ENCODE measurements at regions not wholly inside any gene's neighbourhood (a gene's known extent, or its start where the extent isn't known, plus 50 kb on each side); places are given as distances from the start of the nearest gene placed in this dataset.
"Not testable (repeated sequence)": the region's sequence is repeated elsewhere in the genome, so short reads cannot be mapped to it uniquely, and the experiment has no call there.

DNA sequence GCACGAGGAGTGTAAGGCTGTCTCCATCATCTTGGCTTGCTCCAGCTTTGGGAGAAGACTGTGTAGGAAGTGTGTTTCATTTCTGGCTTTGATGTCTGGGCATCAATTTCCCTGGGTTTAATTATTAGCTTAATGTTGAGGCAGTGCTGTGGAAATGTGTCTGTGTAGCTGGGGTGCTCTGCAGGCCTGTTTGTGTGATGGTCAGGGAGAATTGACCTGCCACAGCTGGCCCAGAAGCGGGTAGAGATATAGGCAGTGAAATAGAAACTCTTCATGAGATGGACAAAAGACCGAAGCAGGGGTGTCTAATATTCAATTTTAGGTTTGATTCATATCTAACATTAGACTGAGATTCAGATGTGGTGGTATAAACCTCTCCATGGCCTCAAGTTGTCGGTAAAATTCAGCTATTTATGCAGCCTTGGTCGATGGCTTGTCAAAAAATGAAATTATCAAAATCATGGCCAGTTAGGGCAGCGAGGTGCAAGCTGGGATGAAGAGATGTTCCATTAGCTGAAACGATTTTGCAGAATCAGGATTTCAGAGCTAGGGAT, 95.3 kb upstream of the SNX9 start:
- DNase-seq = no peak

DNA sequence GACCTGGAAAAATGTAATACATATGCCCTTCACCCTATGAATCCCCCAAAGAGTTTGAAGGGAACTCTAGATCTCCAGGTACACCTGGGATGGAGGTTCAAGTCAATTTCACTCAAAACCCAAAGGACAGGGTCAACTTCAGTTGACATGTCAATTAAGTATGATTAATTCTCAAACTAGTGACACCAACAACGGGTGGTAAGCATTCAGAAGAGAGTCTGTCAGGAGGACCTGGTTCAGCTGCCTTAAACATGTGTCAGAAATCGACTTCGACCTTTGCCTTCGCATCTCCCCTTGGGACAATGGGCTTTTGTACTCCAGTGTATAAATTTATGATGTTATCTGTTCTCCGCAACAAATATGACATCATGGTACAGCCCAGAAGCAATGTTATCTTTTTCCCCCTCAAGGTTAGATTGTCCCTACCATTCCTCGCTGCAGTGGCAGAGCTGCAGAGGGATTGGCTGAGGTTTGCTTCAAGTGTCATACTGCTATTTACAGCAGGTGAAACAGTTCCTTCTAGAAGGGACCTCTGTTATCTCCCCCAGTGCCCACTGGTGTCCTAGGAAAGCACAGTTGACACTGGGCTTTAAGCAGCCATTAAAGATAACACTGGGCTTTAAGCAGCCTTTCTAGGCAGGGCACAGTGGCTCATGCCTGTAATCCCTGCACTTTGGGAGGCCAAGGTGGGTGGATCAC, 94.7 kb upstream of the SNX9 start:
- no peak for DNase-seq

DNA sequence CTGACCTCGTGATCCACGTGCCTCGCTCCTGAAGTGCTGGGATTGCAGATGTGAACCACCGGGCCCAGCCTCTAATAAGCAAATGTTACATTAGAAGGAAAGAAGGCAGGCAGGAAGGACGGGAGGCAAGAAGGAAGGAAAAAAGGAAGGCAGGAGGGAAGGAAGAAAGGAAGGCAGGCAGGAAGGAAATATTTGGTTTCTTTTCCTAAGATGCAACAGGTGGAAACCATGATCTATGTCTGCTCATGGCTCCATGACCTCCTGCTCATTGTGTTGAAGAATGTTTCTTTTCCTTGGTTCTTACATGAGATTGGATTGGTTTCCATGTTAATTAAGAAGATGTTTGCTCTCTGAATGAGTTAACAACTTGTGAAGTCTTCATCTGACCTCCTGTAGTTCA, 91.8 kb upstream of the SNX9 start:
- DNase-seq = no peak

DNA sequence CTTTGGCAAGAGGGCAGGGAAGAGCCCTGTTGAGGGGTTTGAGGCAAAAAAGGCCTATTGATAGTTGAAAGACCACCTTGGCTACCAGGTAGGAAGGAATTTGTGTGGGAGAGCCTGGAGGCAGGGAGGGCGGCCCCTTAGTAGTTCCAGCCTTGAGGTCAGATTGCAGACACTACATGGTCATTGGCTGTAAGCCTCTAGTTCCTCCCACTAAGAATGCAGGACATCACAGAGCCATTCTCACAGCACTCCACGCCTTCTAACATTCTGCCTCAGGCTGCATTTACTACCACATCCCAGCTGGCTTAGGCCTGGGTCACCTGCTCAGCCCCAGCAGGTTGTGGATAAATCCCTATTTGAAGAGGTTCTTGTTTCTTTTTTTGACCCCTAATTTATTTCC, 91.0 kb upstream of the SNX9 start:
- DNase-seq = no peak

DNA sequence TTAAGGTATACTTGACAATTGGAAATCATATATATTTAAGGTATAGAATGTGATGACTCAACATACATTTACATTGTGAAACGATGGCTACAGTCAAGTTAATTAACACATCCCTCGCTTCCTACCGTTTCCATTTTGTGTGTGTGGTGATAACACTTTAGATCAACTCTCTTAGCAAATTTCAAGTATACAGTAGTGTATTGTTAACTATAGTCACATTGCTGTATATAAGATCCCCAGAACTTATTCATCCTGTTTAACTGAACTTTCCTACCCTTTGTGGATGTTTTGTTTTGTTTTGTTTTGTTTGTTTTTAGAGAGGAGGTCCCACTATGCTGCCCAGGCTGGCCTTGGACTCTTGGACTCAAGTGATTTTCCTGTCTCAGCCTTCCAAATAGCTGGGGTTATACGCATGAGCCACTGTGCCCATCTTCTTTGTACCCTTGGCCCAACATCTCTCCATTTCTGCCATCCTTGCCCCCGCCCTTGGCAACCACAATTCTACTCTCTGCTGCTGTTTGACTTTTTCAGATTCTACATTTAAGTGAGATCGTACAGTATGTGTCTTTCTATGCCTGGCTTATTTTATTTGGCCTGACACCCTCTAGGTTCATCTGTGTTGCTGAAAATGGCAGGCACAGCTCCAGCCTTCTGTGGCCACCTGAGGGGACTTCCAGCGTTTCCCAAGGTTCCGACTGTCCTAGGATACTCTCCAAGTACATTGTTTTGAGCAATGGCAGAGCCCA, 90.5 kb upstream of the SNX9 start:
- no peak for DNase-seq

DNA sequence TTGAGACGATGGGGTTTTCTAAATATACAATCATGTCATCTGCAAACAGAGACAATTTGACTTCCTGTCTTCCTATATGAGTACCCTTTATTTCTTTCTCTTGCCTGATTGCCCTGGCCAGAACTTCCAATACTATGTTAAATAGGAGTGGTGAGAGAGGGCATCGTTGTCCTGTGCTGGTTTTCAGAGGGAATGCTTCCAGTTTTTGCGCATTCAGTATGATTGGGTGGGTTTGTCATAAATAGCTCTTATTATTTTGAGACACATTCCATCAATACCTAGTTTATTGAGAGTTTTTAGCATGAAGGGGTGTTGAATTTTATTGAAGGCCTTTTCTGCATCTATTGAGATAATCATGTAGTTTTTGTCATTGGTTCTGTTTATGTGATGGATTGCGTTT, 86.5 kb upstream of the SNX9 start:
- DNase-seq = not testable (repeated sequence)

DNA sequence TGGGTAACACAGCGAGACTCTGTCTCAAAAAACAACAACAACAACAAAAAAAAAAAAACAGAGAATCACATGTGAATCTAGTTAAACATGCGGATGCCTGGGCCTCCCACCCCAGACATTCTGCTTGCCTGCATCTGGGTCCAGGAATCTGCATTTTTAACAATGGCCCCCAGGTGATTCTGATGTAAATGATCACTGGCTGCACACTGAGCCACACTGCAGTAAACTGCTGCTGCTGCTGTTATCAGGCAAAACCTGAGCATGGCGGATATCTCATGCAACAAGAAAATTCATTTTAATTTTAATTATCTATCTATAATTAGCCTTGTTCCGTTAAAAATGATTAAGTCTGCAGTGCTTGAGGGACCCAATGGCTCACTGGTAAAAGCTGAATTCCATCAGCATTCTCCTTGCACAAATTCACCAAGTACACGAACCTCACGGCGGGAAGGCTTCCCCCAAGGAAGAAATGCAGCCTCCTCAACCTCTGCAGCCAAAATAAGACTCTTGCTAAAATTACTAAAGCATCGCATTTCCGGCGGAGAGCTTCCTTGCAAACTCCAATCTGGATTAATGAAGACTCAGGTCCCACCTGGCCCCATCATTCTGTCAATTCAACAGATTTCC, 81.6 kb upstream of the SNX9 start:
- DNase-seq = no peak

DNA sequence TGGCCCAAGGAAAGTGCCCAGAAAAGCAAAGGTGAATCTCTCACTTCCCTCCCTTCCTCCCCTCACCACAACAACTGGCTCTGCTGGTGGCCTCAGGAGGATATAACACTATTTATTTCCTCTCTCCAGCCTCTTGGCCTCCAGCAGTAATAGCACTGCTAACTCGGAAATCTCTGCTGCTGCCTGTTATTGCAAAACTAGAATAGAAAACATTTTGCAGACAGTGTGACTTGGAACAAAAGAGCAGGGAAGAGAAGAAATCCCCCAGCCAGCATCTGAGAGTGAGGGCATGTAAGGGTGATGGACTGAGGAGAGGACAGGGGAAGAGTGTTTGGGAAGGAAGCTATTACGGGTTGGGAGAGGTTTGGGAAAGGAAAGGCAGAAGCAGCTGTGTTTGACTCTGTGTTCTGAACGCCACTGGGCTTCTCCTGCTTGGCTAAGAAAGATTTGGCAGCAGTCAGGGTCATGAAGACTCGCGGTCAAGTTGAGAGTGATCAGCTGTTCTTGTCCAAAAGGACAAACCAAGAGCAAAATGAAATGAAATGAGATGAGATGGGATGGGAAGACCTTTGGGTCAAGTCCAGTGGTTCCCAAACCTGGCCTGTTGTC, 81.0 kb upstream of the SNX9 start:
- no peak for DNase-seq

DNA sequence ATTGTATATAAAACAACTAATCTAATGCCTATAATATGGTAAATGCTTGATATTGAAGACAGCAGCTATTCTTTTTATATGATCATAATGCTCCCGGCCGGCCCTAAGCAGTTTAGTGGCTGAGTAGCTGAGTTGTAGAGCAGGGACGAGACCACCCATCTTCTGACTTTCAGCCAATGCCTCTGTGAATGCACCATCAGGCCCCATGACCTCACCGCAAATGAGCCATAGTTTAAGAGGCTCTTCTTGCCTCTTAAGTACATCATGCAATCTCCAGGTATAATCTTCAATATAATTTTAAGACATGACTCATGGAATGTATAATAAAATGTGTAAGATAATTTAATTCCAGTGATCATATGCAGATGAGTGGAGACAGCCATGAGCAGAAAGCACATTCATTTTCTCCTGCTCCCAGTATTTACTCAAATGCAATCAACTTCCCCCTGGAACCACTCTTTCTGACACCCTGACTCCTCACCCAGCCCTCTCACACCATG, 78.9 kb upstream of the SNX9 start:
- no peak for DNase-seq

DNA sequence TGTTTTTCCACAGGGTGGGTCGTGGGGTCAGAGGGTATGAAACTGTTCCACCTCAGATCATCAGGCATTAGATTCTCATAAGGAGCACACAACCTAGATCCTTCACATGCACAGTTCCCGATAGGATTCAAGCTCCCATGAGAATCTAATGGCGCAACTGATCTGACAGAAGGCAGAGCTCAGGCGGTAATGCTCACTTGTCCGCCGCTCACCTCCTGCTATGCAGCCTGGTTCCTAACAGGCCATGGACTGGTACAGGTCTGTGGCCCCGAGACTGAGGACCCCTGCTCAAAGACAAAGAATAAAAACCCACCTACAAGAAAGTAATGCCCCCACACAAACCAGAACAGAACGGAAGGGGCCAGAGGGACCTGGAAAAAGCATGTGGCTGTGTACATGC, 76.1 kb upstream of the SNX9 start:
- DNase-seq = no peak

DNA sequence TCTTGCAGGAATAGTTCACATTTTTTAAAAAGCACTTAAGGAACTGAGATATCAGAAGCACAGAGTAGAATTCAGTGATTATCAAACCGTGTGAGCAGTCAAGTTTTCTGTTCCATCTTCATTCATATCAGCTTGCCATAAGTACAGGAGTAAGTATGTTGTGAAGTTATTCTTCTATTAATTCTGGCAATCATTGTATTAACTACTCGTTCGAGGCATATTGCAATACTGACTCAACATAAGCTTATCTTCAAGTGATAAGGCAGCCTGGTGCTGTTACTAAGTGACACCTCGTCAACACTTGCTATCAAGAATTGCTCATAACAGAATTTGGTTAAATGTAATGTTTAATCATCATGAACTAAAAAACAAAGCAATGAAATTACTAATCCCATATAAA, 75.7 kb upstream of the SNX9 start:
- no peak for DNase-seq

DNA sequence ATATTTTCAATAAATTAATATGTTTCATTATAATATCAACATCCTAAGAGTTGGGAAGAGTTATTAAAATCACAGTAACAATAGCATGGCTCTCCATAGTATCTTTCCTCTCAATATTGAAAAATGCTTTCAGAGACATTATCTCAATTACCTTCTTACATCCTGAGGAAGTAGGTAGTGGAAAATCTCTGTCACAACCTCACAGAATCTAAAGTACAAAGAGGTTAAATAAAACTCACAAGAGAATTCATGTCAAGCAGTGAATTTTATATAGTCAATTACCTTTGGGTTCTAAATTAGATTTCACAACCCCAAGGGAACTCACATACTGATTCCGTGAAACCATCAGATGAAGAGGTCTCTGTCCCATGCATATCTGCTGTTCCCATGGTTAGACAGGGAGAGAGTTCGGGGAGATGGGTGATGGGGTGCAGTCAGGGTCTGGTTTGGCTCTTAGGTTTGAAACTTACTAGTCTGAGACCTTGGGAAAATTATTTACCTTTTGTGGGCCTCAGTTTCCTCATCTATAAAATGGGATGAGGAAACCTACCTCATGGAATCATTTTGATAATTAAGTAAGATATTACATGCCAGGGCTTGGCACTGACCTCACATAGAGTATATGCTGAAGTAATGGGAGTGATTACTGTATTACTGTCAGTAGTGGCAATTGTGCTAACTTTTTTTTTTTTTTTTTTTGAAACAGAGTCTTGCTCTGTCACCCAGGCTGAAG, 74.0 kb upstream of the SNX9 start:
- DNase-seq = no peak

DNA sequence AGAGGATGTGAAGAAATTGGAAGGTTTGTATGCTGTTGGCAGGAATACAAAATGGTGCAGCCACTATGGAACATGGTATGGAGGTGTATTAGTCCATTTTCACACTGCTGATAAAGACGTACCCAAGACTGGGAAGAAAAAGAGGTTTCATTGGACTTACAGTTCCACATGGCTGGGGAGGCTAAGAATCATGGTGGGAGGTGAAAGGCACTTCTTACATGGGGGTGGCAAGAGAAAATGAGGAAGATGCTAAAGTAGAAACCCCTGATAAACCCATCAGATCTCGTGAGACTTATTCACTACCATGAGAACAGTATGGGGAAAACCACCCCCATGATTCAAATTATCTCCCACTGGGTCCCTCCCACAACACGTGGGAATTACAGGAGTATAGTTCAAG, 72.1 kb upstream of the SNX9 start:
- not testable (repeated sequence) for DNase-seq

DNA sequence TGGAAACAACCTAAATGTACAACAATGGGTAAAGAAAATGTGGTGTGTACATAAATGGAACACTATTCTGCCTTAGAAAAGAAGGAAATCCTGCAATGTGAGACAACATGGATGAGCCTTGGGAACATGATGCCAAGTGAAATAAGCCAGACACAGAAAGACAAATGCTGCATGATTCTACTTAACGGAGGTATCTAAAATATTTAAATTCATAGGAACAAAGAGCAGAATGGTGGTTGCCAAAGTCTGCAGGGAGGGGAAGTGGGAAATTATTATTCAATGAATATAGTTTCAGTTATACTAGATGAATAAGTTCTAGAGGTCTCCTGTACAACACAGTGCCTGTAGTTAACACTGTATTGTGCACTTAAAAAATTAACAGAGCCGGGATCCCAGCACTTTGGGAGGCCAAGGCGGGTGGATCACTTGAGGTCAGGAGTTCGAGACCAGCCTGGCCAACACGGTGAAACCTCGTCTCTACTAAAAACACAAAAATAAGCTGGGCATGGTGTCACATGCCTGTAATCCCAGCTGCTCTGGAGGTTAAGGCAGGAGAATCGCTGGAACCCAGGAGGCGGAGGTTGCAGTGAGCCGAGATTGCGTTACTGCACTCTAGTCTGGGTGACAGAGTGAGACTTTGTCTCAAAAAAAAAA, 71.4 kb upstream of the SNX9 start:
- no peak for DNase-seq

DNA sequence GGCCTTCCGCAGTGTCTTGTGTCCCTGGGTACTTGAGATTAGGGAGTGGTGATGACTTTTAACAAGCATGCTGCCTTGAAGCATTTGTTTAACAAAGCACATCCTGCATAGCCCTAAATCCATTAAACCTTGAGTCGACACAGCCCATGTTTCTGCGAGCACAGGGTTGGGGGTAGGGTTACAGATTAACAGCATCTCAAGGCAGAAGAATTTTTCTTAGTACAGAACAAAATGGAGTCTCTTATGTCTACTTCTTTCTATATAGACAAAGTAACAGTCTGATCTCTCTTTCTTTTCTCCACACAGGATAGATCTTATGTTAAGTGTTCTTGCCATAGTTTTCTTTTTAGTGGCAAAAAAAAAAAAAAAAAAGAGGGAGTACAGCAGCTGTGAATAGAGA, 70.2 kb upstream of the SNX9 start:
- DNase-seq = not testable (repeated sequence)

DNA sequence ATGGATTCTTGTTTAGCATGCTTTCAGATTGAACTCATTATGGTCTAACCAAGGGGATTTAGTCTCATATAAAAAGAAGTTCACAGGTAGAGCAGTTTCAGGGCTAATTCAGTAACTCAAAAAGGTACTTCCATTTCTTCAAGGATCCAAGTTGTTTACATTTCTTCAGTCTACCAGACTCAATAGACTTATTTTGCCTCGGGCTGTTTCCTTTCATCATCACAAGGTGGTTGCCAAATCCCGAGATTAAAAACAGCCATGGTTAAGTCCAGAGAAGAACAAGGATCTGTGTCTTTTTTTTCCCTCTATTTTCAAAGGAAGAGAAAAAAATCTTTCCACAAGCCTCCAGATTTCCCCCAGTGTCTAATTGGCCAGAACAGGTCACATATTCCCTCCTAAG, 69.8 kb upstream of the SNX9 start:
- DNase-seq = no peak

DNA sequence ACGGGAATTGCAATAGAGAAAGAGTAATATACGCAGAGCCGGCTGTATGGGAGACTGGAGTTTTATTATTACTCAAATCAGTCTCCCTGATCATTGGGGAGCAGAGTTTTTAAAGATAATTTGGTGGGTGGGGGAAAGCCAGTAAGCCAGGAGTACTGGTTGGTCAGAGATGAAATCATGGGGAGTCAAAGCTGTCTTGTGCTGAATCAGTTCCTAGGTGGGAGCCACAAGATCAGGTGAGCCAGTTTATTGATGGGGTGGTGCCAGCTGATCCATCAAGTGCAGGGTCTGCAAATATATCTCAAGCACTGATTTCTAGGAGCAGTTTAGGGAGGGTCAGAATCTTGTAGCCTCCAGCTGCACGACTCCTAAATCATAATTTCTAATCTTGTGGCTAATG, 69.2 kb upstream of the SNX9 start:
- DNase-seq = not testable (repeated sequence)

DNA sequence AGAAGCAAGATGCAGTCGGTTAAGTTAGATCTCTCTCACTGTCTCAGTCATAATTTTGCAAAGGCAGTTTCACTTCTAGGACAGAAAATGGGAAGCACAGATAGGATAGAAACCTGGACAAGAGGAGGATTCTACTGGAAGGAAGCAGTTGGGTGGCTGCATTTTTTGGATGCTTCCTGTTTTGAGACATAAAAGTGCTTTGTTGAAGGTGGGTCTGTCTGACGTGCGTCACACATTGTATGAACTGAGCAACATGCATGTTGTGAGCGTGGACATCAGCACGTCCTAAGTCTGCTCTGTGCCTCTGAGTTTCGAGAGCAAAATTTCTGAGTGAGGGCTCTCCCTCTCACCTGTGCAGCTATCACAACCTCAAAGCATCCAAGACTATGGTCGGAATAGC, 68.7 kb upstream of the SNX9 start:
- DNase-seq = no peak

DNA sequence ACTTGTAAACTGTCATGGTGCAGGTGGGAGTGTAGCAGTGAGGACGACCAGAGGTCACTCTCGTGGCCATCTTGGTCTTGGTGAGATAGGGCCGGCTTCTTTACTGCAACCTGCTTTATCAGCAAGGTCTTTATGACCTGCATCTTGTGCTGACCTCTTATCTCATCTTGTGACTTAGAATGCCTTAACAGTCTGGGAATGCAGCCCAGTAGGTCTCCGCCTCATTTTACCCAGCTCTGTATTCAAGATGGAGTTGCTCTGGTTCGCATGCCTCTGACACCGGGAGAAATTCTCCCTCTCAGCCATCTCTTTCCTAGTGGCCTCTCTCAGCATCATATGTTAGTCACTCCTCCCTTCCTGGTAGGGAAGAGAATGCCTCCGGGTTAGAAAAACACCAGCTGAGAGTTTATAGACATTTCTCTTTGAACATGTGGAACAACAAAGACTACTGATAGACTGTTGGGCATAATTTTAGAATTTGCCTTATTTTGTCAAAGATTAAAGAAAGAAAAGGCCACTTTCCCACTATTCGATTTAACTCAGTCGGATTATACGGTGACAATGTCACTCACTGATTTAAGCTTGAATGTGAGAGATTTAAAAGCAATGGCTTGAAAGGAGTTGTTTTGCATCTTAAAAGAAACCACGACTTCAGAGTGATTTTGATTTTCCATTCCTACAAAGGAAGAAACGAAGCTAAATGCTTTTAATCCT, 67.9 kb upstream of the SNX9 start:
- no peak for DNase-seq

DNA sequence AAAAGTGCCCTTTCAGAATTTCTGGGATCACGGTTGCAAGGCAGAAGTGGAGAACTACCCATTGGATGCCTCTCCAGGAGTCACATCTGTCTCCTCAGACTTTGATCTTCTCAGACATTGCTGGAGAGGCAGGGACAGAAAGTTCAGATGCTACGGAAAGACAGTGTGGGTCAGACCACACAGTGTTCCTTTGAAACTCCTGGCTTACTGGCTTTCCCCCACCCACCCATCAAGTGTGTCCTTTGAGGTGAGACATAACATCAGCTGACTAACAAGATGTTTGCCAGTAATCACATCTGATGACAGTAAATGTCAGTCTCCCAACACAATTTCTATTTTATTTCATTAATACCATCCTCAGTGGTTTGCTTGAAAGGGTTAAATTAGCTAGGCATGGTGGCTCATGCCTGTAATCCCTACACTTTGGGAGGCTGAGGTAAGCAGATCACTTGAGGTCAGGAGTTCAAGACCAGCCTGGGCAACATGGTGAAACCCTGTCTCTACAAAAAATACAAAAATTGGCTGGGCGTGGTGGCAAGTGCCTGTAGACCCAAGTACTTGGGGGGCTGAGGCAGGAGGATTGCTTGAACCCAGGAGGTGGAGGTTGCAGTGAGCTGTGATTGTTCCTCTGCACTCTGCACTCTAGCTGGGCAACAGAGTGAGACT, 67.2 kb upstream of the SNX9 start:
- DNase-seq = no peak

Measured in NCI-H187 treated with DMSO at 0.1 percent for 48 hours (cell line).